ENCODE measurements at regions not wholly inside any gene's neighbourhood (a gene's known extent, or its start where the extent isn't known, plus 50 kb on each side); places are given as distances from the start of the nearest gene placed in this dataset.

DNA sequence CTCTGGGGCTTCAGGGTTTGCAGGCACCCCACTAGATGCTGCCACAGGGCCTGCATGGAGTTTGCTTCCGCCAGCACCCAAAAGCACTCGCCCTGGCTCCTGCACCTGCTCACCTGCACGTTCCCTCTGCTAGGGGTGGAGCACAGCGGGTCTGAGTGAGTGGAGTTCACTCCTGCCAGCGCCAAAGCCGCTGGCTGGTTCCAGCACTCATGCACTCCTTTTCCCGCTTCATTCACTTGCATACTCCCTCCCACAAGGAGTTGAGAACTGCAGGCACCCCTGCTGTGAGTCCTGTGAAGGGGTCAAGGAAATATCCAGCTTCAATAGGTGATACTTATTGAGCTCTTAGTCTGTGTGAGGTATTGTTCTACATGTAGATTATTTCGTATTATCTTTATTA, 537.5 kb downstream of the NR2F2 start:
- no peak for TF ChIP-seq ZC3H10 (CRISPR knock-in tag; IDR thresholded peaks at IDR 0.05)
- ATAC-seq = no peak

DNA sequence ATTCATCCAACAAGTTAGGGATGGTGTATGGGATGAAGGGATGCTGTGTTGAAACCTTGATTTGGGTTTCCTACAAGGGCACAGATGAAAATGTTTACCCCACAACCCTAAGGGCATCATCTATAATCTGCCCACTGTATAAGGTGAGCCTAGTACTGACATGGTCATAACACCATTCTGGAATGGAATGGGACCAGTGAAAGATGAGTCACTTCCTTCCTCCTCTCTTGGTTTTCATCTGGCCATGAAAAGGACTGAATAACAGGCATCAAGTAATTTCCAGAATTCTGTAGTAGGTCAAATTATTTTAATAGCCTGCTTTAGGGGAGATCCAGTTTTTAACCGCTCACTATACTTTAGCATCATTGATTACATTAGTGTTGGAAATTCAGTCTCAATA, 538.6 kb downstream of the NR2F2 start:
- TF ChIP-seq RARB (CRISPR knock-in tag; IDR thresholded peaks at IDR 0.05) (no peak), ISL1 (CRISPR knock-in tag; IDR thresholded peaks at IDR 0.05) (no peak), SNAI2 (CRISPR knock-in tag; IDR thresholded peaks at IDR 0.05) (no peak), TOX (CRISPR knock-in tag; IDR thresholded peaks at IDR 0.05; ENCODE audit: borderline replicate concordance) (no peak), ZFP30 (CRISPR knock-in tag; IDR thresholded peaks at IDR 0.05) (no peak), ZC3H10 (CRISPR knock-in tag; IDR thresholded peaks at IDR 0.05) (no peak), CSDC2 (CRISPR knock-in tag; IDR thresholded peaks at IDR 0.05) (no peak), TCF4 (CRISPR knock-in tag; IDR thresholded peaks at IDR 0.05; ENCODE audit: borderline replicate concordance) (no peak), BACH2 (CRISPR knock-in tag; IDR thresholded peaks at IDR 0.05; ENCODE audit: borderline replicate concordance) (no peak), GLIS3 (CRISPR knock-in tag; IDR thresholded peaks at IDR 0.05) (no peak)
- TF ChIP-seq, protein P1, sequence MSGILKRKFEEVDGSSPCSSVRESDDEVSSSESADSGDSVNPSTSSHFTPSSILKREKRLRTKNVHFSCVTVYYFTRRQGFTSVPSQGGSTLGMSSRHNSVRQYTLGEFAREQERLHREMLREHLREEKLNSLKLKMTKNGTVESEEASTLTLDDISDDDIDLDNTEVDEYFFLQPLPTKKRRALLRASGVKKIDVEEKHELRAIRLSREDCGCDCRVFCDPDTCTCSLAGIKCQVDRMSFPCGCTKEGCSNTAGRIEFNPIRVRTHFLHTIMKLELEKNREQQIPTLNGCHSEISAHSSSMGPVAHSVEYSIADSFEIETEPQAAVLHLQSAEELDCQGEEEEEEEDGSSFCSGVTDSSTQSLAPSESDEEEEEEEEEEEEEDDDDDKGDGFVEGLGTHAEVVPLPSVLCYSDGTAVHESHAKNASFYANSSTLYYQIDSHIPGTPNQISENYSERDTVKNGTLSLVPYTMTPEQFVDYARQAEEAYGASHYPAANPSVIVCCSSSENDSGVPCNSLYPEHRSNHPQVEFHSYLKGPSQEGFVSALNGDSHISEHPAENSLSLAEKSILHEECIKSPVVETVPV (CRISPR knock-in tag; IDR thresholded peaks at IDR 0.05) = no peak
- TF ChIP-seq, protein P2, sequence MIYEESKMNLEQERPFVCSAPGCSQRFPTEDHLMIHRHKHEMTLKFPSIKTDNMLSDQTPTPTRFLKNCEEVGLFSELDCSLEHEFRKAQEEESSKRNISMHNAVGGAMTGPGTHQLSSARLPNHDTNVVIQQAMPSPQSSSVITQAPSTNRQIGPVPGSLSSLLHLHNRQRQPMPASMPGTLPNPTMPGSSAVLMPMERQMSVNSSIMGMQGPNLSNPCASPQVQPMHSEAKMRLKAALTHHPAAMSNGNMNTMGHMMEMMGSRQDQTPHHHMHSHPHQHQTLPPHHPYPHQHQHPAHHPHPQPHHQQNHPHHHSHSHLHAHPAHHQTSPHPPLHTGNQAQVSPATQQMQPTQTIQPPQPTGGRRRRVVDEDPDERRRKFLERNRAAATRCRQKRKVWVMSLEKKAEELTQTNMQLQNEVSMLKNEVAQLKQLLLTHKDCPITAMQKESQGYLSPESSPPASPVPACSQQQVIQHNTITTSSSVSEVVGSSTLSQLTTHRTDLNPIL (CRISPR knock-in tag; IDR thresholded peaks at IDR 0.05; ENCODE audit: low read depth) = no peak
- TF ChIP-seq, protein P3, sequence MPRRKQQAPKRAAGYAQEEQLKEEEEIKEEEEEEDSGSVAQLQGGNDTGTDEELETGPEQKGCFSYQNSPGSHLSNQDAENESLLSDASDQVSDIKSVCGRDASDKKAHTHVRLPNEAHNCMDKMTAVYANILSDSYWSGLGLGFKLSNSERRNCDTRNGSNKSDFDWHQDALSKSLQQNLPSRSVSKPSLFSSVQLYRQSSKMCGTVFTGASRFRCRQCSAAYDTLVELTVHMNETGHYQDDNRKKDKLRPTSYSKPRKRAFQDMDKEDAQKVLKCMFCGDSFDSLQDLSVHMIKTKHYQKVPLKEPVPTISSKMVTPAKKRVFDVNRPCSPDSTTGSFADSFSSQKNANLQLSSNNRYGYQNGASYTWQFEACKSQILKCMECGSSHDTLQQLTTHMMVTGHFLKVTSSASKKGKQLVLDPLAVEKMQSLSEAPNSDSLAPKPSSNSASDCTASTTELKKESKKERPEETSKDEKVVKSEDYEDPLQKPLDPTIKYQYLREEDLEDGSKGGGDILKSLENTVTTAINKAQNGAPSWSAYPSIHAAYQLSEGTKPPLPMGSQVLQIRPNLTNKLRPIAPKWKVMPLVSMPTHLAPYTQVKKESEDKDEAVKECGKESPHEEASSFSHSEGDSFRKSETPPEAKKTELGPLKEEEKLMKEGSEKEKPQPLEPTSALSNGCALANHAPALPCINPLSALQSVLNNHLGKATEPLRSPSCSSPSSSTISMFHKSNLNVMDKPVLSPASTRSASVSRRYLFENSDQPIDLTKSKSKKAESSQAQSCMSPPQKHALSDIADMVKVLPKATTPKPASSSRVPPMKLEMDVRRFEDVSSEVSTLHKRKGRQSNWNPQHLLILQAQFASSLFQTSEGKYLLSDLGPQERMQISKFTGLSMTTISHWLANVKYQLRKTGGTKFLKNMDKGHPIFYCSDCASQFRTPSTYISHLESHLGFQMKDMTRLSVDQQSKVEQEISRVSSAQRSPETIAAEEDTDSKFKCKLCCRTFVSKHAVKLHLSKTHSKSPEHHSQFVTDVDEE (CRISPR knock-in tag; IDR thresholded peaks at IDR 0.05) = no peak
- TF ChIP-seq, protein P4, sequence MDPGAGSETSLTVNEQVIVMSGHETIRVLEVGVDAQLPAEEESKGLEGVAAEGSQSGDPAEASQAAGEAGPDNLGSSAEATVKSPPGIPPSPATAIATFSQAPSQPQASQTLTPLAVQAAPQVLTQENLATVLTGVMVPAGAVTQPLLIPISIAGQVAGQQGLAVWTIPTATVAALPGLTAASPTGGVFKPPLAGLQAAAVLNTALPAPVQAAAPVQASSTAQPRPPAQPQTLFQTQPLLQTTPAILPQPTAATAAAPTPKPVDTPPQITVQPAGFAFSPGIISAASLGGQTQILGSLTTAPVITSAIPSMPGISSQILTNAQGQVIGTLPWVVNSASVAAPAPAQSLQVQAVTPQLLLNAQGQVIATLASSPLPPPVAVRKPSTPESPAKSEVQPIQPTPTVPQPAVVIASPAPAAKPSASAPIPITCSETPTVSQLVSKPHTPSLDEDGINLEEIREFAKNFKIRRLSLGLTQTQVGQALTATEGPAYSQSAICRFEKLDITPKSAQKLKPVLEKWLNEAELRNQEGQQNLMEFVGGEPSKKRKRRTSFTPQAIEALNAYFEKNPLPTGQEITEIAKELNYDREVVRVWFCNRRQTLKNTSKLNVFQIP (CRISPR knock-in tag; IDR thresholded peaks at IDR 0.05; ENCODE audit: borderline replicate concordance, low read depth) = no peak
- ATAC-seq = no peak

DNA sequence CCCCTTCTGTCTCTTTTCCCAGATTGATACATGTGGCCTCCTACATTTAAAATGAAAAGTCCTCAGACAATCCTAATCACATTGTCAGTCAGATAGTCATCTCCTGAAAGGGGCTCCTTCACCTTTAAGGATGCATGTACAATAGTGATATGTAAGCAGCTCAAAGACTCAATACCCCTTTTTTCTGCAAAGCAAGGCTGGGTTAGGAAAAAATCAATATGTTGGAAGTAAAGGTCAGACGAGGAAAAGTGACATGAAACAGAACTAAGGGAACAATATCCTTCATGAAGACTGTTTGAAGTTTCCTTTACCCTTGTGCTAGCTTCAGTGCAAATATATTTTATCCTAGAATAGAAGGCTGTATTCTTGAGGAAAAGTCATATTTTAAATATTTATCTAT, 539.3 kb downstream of the NR2F2 start:
- ATAC-seq = no peak
- TF ChIP-seq TOX (CRISPR knock-in tag; IDR thresholded peaks at IDR 0.05; ENCODE audit: borderline replicate concordance) (no peak), PPARA (CRISPR knock-in tag; IDR thresholded peaks at IDR 0.05; ENCODE audit: borderline replicate concordance) (no peak), ZFP3 (CRISPR knock-in tag; IDR thresholded peaks at IDR 0.05) (no peak), GLIS3 (CRISPR knock-in tag; IDR thresholded peaks at IDR 0.05) (no peak), ZNF565 (CRISPR knock-in tag; conservative IDR thresholded peaks at IDR 0.05; ENCODE audit: low read depth) (no peak), OSR1 (CRISPR knock-in tag; IDR thresholded peaks at IDR 0.05) (no peak), ISL1 (CRISPR knock-in tag; IDR thresholded peaks at IDR 0.05) (no peak), CSDC2 (CRISPR knock-in tag; IDR thresholded peaks at IDR 0.05) (no peak), RARB (CRISPR knock-in tag; IDR thresholded peaks at IDR 0.05) (no peak), TCF4 (CRISPR knock-in tag; IDR thresholded peaks at IDR 0.05; ENCODE audit: borderline replicate concordance) (no peak), SNAI2 (CRISPR knock-in tag; IDR thresholded peaks at IDR 0.05) (no peak), ZNF8 (CRISPR knock-in tag; IDR thresholded peaks at IDR 0.05) (no peak), ZNF70 (CRISPR knock-in tag; IDR thresholded peaks at IDR 0.05) (no peak)
- TF ChIP-seq, protein P1 (CRISPR knock-in tag; IDR thresholded peaks at IDR 0.05) = no peak
- TF ChIP-seq, protein P5, sequence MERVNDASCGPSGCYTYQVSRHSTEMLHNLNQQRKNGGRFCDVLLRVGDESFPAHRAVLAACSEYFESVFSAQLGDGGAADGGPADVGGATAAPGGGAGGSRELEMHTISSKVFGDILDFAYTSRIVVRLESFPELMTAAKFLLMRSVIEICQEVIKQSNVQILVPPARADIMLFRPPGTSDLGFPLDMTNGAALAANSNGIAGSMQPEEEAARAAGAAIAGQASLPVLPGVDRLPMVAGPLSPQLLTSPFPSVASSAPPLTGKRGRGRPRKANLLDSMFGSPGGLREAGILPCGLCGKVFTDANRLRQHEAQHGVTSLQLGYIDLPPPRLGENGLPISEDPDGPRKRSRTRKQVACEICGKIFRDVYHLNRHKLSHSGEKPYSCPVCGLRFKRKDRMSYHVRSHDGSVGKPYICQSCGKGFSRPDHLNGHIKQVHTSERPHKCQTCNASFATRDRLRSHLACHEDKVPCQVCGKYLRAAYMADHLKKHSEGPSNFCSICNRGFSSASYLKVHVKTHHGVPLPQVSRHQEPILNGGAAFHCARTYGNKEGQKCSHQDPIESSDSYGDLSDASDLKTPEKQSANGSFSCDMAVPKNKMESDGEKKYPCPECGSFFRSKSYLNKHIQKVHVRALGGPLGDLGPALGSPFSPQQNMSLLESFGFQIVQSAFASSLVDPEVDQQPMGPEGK (CRISPR knock-in tag; IDR thresholded peaks at IDR 0.05; ENCODE audit: borderline replicate concordance) = no peak
- TF ChIP-seq, protein P4 (CRISPR knock-in tag; IDR thresholded peaks at IDR 0.05; ENCODE audit: borderline replicate concordance, low read depth) = no peak
- TF ChIP-seq, protein P3 (CRISPR knock-in tag; IDR thresholded peaks at IDR 0.05) = no peak

All from SK-N-SH treated with all-trans-retinoic acid at 6 μM for 48 hours (cell line).